Loucy (cell line): ENCODE measurements at regions not wholly inside any gene's neighbourhood (a gene's known extent, or its start where the extent isn't known, plus 50 kb on each side); places are given as distances from the start of the nearest gene placed in this dataset.

Source experiments
- CTCF ChIP-seq: fragments of 200-600 bp; sonication (generic); conservative IDR thresholded peaks from 2 replicates; pipeline ENCODE4 v1.5.1; 2014; ENCODE audit warnings: mild to moderate bottlenecking, antibody characterized with exemption, low read length
- EZH2phosphoT487 ChIP-seq: fragments of 200-600 bp; IDR thresholded peaks from 2 replicates; pipeline ENCODE4 v1.6.1; 2018; ENCODE audit warnings: antibody characterized with exemption, mild to moderate bottlenecking, moderate library complexity, borderline replicate concordance

- TF ChIP-seq CTCF (no peak), EZH2phosphoT487 (no peak)
These were observed 315.8 kb downstream of the RAB28 start for GRCh38 chr4:13168326-13168725.
